ENCODE measurements at regions not wholly inside any gene's neighbourhood (a gene's known extent, or its start where the extent isn't known, plus 50 kb on each side); places are given as distances from the start of the nearest gene placed in this dataset.

DNA sequence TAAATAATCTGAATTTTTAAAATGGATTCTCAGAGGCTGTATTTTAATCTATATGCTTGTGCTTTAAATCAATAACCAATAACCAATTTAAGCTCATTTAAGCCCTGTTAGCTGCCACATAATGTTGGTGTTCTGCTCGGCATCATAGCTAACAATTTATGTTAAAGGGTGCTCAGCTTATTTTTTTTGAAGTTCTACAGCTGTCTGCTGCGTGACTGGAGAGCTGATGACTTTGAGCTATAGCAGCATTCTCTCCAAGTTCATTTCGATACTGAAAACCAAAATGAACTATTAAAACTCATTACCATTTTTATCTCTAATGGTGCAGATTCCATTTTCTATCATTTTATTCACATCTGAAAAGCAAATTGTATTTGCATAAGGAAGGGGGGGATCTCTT is 357.8 kb downstream of the AJAP1 start:
- H3K4me3 ChIP-seq = no peak overlapping the region

DNA sequence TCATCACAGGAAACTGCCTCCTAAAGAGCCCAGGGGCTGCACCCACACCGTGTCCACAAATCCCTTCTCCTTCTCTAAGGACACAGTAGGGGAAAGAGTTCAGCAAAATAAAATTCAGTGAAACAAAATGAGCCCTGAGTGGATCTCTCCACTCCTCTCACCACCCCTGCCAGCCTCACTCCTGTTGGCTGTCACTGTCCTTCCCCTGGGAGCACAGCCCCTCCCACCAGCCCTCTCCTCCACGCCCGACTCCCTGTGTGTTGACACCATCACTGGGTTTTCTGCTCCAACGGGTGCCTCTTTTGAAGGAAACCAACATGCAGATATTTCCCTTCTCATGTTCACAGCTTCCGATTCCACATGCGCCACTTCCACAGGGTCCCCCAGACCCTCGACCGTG is 356.2 kb downstream of the AJAP1 start:
- no peak overlapping the region for H3K4me3 ChIP-seq
- no peaks in the 10 kb centered on the region for H3K4me1 ChIP-seq
- TF ChIP-seq POLR2A (IDR thresholded peaks at IDR 0.05) (no peak), POLR2AphosphoS5 (IDR thresholded peaks at IDR 0.05) (no peak), EP300 (IDR thresholded peaks at IDR 0.05) (no peak)
- TF ChIP-seq, protein P1, sequence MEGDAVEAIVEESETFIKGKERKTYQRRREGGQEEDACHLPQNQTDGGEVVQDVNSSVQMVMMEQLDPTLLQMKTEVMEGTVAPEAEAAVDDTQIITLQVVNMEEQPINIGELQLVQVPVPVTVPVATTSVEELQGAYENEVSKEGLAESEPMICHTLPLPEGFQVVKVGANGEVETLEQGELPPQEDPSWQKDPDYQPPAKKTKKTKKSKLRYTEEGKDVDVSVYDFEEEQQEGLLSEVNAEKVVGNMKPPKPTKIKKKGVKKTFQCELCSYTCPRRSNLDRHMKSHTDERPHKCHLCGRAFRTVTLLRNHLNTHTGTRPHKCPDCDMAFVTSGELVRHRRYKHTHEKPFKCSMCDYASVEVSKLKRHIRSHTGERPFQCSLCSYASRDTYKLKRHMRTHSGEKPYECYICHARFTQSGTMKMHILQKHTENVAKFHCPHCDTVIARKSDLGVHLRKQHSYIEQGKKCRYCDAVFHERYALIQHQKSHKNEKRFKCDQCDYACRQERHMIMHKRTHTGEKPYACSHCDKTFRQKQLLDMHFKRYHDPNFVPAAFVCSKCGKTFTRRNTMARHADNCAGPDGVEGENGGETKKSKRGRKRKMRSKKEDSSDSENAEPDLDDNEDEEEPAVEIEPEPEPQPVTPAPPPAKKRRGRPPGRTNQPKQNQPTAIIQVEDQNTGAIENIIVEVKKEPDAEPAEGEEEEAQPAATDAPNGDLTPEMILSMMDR (IDR thresholded peaks at IDR 0.05) = no peak
- 57 to 72% (median 66%) methylated on average over 8 of the region's 8 CpGs for WGBS, 5 donors
- no peak for DNase-seq
- no peaks in the 10 kb centered on the region for H3K36me3 ChIP-seq
- no peak overlapping the region for H3K27ac ChIP-seq
- intact Hi-C loops (cut with DNase I; ENCODE audit: low total_unique reads) = no loop called here
- H3K9me3 ChIP-seq = no peaks in the 10 kb centered on the region
- H3K27me3 ChIP-seq = peaks cover 0 to 27% (median 4%) of the 10 kb centered on the region in 3 donors

More for the DNA sequence above, 357.8 kb downstream of the AJAP1 start:
- Histone ChIP-seq H3K27ac (no peak overlapping the region), H3K9me3 (no peaks in the 10 kb centered on the region), H3K36me3 (no peaks in the 10 kb centered on the region), H3K4me1 (no peaks in the 10 kb centered on the region), H3K27me3 (peaks cover 0 to 35% (median 4%) of the 10 kb centered on the region in 3 donors)
- WGBS, 5 donors = 64 to 76% (median 74%) methylated on average over 3 of the region's 3 CpGs
- TF ChIP-seq POLR2A (IDR thresholded peaks at IDR 0.05) = no peak
- TF ChIP-seq EP300 (IDR thresholded peaks at IDR 0.05) = no peak
- no peak for TF ChIP-seq POLR2AphosphoS5 (IDR thresholded peaks at IDR 0.05)
- TF ChIP-seq, protein P1 (IDR thresholded peaks at IDR 0.05) = no peak
- no peak for DNase-seq
- intact Hi-C loops (cut with DNase I; ENCODE audit: low total_unique reads) = no loop called here

DNA sequence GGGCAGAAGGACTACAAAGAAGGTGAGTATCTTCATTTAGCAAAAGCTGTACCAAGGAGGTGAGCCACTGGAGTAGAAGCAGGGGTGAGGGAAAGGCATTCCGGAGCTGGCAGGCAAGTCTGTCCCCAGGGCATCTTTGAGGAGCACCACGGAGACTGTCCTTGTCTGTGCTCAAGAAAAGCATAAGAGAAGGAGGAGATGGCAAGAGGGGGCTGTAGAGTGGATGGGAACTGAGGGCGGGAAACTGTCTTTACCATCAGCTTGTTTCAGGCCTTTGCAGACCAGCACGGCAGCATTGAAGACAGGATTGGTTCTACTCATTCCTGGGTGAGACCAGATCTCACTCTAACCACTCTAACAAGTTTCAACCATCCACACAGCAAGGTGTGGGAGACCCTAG is 355.8 kb downstream of the AJAP1 start:
- no peak for DNase-seq
- H3K4me3 ChIP-seq = no peak overlapping the region
- H3K27me3 ChIP-seq = peaks cover 0 to 27% (median 4%) of the 10 kb centered on the region in 3 donors
- no peaks in the 10 kb centered on the region for H3K9me3 ChIP-seq
- intact Hi-C loops (cut with DNase I; ENCODE audit: low total_unique reads) = no loop called here
- no peaks in the 10 kb centered on the region for H3K4me1 ChIP-seq
- no peaks in the 10 kb centered on the region for H3K36me3 ChIP-seq
- WGBS, 5 donors = 79 to 86% (median 81%) methylated on average over 4 of the region's 4 CpGs
- no peak overlapping the region for H3K27ac ChIP-seq
- TF ChIP-seq, protein P1 (IDR thresholded peaks at IDR 0.05) = no peak
- TF ChIP-seq POLR2AphosphoS5 (IDR thresholded peaks at IDR 0.05) (no peak), POLR2A (IDR thresholded peaks at IDR 0.05) (no peak)

DNA sequence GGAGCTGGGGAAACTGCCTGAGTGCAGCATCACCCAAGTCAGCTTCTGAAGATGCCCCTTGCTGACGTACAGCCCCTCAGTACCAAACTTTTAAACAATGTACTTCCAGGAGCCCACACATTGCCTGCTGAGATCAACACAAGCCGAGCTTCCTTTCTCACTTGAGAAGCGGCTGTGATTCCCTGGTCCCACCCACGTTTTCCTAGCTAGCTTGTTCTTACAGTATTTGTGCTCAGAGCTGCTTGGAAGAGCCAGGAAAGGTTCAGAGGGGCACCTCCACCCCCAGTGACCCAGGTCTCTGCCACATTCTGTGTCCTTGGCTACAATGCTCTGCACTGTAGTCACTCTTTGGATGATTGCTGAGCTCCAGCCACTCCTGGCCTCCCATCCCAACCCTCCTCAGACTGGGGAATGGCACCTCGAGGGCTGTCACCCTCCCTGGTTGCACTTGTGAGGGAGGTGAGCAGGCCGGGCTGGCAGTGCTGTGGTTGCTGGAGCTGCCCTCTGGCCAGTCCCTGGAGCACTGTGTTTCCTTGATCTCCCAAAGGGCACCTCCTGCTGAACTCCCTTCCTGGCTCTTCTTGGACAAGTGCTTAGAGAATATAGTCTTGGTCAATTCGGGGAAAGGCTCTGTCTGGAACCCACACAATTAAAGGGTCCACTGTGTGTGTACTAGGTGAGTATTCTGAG is 355.1 kb downstream of the AJAP1 start:
- 36 to 49% (median 40%) methylated on average over 6 to 7 of the region's 7 CpGs for WGBS, 5 donors
- Histone ChIP-seq H3K4me1 (no peaks in the 10 kb centered on the region), H3K27ac (no peak overlapping the region), H3K9me3 (no peaks in the 10 kb centered on the region), H3K36me3 (no peaks in the 10 kb centered on the region), H3K27me3 (peaks cover 0 to 27% (median 4%) of the 10 kb centered on the region in 3 donors), H3K4me3 (no peak overlapping the region)
- intact Hi-C loops (cut with DNase I; ENCODE audit: low total_unique reads) = no loop called here
- DNase-seq = no peak
- TF ChIP-seq, protein P1 (IDR thresholded peaks at IDR 0.05) = no peak
- TF ChIP-seq POLR2AphosphoS5 (IDR thresholded peaks at IDR 0.05) (no peak), POLR2A (IDR thresholded peaks at IDR 0.05) (no peak), EP300 (IDR thresholded peaks at IDR 0.05) (no peak)
